Activated T-cell treated with anti-CD3 and anti-CD28 coated beads, Interleukin-2, amount 50 U/mL, for 72 hours (primary cell): ENCODE measurements at regions not wholly inside any gene's neighbourhood (a gene's known extent, or its start where the extent isn't known, plus 50 kb on each side); places are given as distances from the start of the nearest gene placed in this dataset.

Source experiments
- ATAC-seq, 2 donors: fragments of 150-1000 bp; cut with Tn5 transposase; replicated peaks in 1 of 2; 2 replicates each; pipeline ENCODE4 v1.10.0; 2021; ENCODE audit warnings: moderate library complexity in 2 of 2, mild to moderate bottlenecking in 1 of 2
- DNase-seq, 2 donors: peaks; one replicate each; pipeline ENCODE4 v3.0.0; 2021 to 2022; ENCODE audit warnings: mixed read lengths in 1 of 2
- H3K27ac Mint-ChIP-seq: one replicate; pipeline ENCODE4 v1.8.0; 2022; ENCODE audit warnings: mild to moderate bottlenecking, moderate library complexity, mixed read lengths
- H3K27me3 Mint-ChIP-seq: one replicate; pipeline ENCODE4 v1.8.0; 2022; ENCODE audit warnings: low read depth, mixed read lengths
- H3K36me3 Mint-ChIP-seq, 2 donors: one replicate each; pipeline ENCODE4 v1.8.0; 2022; ENCODE audit warnings: mixed read lengths in 2 of 2, mild to moderate bottlenecking in 1 of 2; ENCODE audit not compliant: insufficient read depth in 2 of 2
- H3K4me1 Mint-ChIP-seq: one replicate; pipeline ENCODE4 v1.8.0; 2022; ENCODE audit warnings: low read depth, mixed read lengths
- H3K4me3 Mint-ChIP-seq, 2 donors: one replicate each; pipeline ENCODE4 v1.8.0; 2022; ENCODE audit warnings: mild to moderate bottlenecking in 2 of 2, mixed read lengths in 2 of 2, moderate library complexity in 2 of 2
- H3K9me3 Mint-ChIP-seq, 2 donors: one replicate each; pipeline ENCODE4 v1.8.0; 2022; ENCODE audit warnings: mixed read lengths in 2 of 2

- H3K27ac Mint-ChIP-seq, result no peak overlapping the region
- peaks cover 2% of the 10 kb centered on the region in 2 donors for H3K9me3 Mint-ChIP-seq
- no peaks in the 10 kb centered on the region for H3K4me1 Mint-ChIP-seq
- no peak overlapping the region for H3K4me3 Mint-ChIP-seq
- peak; percentile 28 to 44 for ATAC-seq
- no peaks in the 10 kb centered on the region for H3K27me3 Mint-ChIP-seq
- no peak for DNase-seq
- peaks cover 0 to 1% of the 10 kb centered on the region in 2 donors for H3K36me3 Mint-ChIP-seq
These were observed 334.1 kb upstream of the MYT1L start for GRCh38 chr2:2664989-2665833.

DNA sequence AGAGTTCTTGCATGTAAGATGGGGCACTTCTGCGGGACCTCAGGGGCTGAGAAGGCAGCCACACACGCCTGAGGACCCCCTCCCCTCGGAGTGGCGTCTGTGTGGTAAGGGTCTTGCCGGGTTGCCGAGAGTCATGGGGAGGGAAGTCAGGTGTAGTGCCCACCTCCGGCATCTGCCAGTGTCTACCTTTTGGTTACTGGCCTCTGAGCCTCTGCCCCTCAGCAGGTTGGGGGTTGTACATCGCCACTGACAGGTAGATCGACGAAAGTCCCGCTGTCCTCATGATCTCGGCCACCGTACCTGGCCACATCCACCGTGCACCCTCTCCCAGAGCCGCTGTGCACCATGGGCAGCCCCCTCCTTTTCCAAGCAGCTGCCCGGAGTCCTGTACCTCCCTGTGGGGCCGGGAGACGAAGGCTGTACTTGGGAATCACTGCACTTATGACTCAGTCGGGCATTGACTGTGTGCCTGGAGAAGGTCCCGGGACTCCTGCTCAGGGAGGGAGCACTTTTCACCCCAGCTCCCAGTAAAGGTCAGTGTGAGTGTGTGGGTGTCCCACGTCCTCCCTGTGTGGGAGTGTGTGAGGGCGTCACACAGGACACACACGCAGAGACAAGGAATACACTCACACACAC, 332.4 kb upstream of the MYT1L start:
- Mint-ChIP-seq H3K9me3 (peaks cover 2 to 4% of the 10 kb centered on the region in 2 donors), H3K27ac (no peak overlapping the region), H3K36me3 (peaks cover 0 to 1% of the 10 kb centered on the region in 2 donors), H3K4me3 (no peak overlapping the region), H3K27me3 (no peaks in the 10 kb centered on the region), H3K4me1 (no peaks in the 10 kb centered on the region)
- no peak for DNase-seq
- ATAC-seq, result no peak

GRCh38 chr2:2662847-2663356, 331.8 kb upstream of the MYT1L start:
- peaks cover under 1% of the 10 kb centered on the region for H3K4me1 Mint-ChIP-seq
- no peaks in the 10 kb centered on the region for H3K27me3 Mint-ChIP-seq
- H3K27ac Mint-ChIP-seq, result no peak overlapping the region
- H3K9me3 Mint-ChIP-seq, result peaks cover 6 to 8% of the 10 kb centered on the region in 2 donors
- DNase-seq (no peak), ATAC-seq (no peak)
- peaks cover 3 to 6% of the 10 kb centered on the region in 2 donors for H3K36me3 Mint-ChIP-seq
- H3K4me3 Mint-ChIP-seq, result no peak overlapping the region

DNA sequence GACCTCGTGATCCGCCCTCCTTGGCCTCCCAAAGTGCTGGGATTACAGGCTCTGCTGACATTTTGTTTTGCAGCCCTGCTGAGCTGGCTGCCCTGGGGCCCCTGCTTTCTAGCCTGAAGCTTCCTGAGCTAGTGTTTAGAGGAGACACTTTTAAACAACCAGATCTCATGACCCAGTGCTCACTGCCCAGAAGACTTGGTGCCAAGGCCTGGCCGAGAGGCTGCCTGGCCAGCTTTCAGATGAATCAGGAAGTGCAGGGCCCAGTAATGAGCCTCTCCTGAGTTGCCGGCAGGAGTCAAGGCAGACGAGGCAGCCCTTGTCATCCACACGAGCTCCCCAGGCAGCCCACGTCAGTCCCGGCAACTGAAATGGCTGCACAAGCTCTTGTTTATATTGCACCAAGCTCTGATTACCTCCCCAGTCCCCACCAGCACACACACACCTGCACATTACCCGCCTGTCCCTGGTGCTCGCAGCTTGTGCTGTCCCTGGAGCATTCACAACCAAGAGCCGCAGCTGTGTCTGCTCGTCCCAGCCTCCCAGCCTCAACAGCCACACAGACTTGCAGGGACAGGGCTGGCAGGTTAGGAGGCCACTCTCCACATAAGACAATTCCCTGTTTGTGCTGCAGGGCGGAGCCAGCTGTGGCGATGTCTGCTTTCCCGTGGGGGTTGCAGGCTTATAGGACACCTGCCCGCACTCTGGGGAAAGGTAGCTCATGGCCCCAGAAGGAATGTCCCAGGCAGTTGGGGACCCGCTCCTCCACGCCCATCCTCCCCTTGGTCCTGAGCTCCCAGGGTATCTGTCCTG, 331.2 kb upstream of the MYT1L start:
- no peak for DNase-seq
- H3K9me3 Mint-ChIP-seq, result peaks cover 6 to 8% of the 10 kb centered on the region in 2 donors
- H3K36me3 Mint-ChIP-seq, result peaks cover 3 to 6% of the 10 kb centered on the region in 2 donors
- H3K27me3 Mint-ChIP-seq, result no peaks in the 10 kb centered on the region
- no peak for ATAC-seq
- peaks cover 8% of the 10 kb centered on the region for H3K4me1 Mint-ChIP-seq
- no peak overlapping the region for H3K27ac Mint-ChIP-seq
- H3K4me3 Mint-ChIP-seq, result no peak overlapping the region

DNA sequence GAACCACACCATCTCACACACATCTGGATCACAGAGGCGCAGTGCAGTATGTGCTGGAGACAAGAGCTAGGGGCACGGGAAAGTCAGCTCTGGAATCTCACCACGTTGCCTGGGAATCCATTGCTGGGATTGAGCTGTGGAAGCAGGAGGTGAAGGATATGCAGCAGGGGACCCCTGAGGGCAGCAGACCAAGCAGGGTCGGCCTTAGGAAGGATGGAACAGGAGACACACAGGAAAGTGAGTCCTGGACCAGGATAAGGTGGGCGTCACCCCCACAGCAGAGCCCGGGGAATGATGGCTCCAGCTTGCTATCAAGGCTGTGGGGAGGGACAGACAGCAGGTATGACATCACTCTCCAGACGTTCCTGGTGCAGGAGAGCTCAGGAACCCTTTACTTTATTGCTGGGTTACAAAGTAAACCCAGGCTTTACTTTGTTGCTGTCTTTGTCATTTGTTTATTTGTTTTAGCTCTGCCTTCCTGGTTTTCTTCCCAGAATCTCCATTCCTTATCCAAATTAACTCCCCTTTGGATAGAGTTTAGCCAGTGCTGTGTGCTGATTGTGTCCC, 329.8 kb upstream of the MYT1L start:
- H3K27me3 Mint-ChIP-seq, result no peaks in the 10 kb centered on the region

GRCh38 chr2:2657121-2657962, 326.3 kb upstream of the MYT1L start:
- no peaks in the 10 kb centered on the region for H3K27me3 Mint-ChIP-seq
- no peak for DNase-seq

More for the DNA sequence above, 329.8 kb upstream of the MYT1L start:
- Mint-ChIP-seq H3K27ac (no peak overlapping the region), H3K4me3 (no peak overlapping the region), H3K36me3 (peaks cover 3 to 6% of the 10 kb centered on the region in 2 donors), H3K9me3 (peaks cover 6 to 8% of the 10 kb centered on the region in 2 donors), H3K4me1 (peaks cover 13% of the 10 kb centered on the region)
- no peak for ATAC-seq
- DNase-seq, result no peak

GRCh38 chr2:2656115-2657011, 325.3 kb upstream of the MYT1L start:
- peaks cover 13% of the 10 kb centered on the region for H3K4me1 Mint-ChIP-seq
- DNase-seq (no peak), ATAC-seq (no peak)
- no peak overlapping the region for H3K4me3 Mint-ChIP-seq
- H3K27me3 Mint-ChIP-seq, result no peaks in the 10 kb centered on the region
- H3K36me3 Mint-ChIP-seq, result peaks cover 3 to 6% of the 10 kb centered on the region in 2 donors
- no peak overlapping the region for H3K27ac Mint-ChIP-seq
- peaks cover 6 to 8% of the 10 kb centered on the region in 2 donors for H3K9me3 Mint-ChIP-seq

More at GRCh38 chr2:2657121-2657962, 326.3 kb upstream of the MYT1L start:
- peaks cover 3 to 6% of the 10 kb centered on the region in 2 donors for H3K36me3 Mint-ChIP-seq
- peaks cover 6 to 8% of the 10 kb centered on the region in 2 donors for H3K9me3 Mint-ChIP-seq
- no peak overlapping the region for H3K27ac Mint-ChIP-seq
- no peak for ATAC-seq
- no peak overlapping the region for H3K4me3 Mint-ChIP-seq
- peaks cover 13% of the 10 kb centered on the region for H3K4me1 Mint-ChIP-seq

GRCh38 chr2:2655453-2656114, 324.5 kb upstream of the MYT1L start:
- ATAC-seq, result no peak

DNA sequence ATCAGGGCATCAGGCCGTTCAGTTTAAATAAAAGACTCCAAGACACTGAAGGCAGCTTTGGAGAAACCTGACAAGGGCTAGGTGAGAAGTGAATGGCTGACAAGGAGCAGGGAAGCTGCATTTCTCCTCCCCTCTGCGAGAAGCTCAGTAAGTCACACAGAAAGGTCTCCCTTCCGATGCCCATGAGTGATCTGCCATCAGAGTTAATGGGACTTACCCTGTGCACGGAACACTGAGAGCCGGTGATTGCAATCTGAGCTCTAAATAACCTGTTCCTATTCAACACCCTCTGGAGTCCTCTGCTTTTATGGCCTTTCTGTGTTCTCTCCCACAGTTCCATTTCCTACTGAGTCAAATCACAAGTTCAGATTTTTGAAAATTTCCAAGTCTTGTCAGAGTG, 322.2 kb upstream of the MYT1L start:
- H3K4me1 Mint-ChIP-seq, result peaks cover 15% of the 10 kb centered on the region
- H3K4me3 Mint-ChIP-seq, result no peak overlapping the region
- H3K27me3 Mint-ChIP-seq, result no peaks in the 10 kb centered on the region
- DNase-seq (no peak), ATAC-seq (no peak)
- no peak overlapping the region for H3K27ac Mint-ChIP-seq
- H3K9me3 Mint-ChIP-seq, result peaks cover 2% of the 10 kb centered on the region in 2 donors
- peaks cover under 1 to 3% of the 10 kb centered on the region in 2 donors for H3K36me3 Mint-ChIP-seq

More at GRCh38 chr2:2655453-2656114, 324.5 kb upstream of the MYT1L start:
- Mint-ChIP-seq H3K27me3 (no peaks in the 10 kb centered on the region), H3K4me3 (no peak overlapping the region), H3K27ac (no peak overlapping the region), H3K4me1 (peaks cover 13% of the 10 kb centered on the region), H3K36me3 (peaks cover 3 to 6% of the 10 kb centered on the region in 2 donors), H3K9me3 (peaks cover 6 to 8% of the 10 kb centered on the region in 2 donors)
- no peak for DNase-seq

DNA sequence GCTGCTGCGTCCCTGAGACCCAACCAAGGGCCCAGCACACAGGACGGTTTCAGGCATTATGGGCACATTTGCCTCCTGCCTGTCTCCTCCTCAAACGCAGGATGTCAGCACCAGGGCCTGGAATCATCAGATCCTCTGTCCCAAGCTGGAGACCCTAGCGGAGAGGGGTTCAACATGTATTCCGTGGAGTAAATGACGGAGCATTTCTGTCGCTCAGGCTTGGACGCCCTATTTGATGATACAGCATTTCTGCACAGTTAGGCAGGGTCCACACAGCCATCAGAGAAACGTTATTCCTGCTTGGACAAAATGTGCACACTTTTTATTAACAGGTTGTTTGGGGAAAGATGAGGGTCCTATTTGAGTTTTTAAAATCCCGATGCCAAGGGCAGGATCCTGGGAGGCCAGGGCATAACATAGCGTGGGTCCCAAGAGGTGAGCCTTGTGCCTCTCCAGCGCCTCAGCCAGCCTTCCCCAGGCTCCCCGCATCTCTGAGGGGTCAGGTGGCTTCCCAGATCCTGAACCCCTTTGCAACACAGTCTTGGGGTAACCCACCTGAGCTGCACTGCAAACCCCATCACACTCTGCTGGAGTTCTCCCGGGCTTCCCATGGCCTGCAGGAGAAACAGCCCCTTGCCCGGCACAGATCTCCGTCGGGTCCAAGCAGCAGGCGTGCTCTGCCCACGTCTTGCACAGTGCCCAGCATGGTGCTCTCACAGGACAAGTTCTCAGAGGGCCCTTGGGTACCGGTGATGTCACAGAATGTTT, 319.7 kb upstream of the MYT1L start:
- Mint-ChIP-seq H3K9me3 (no peaks in the 10 kb centered on the region), H3K36me3 (no peaks in the 10 kb centered on the region), H3K27me3 (no peaks in the 10 kb centered on the region), H3K4me1 (peaks cover 26% of the 10 kb centered on the region), H3K27ac (no peak overlapping the region), H3K4me3 (no peak overlapping the region)
- DNase-seq, result no peak
- no peak for ATAC-seq
